Keratinocyte (primary cell): ENCODE measurements at regions not wholly inside any gene's neighbourhood (a gene's known extent, or its start where the extent isn't known, plus 50 kb on each side); places are given as distances from the start of the nearest gene placed in this dataset.

Experiments
- CTCF ChIP-seq, 3 experiments: IDR thresholded peaks in 1 of 3; conservative IDR thresholded peaks in 1 of 3; optimal IDR thresholded peaks in 1 of 3; 2 replicates in 2 of 3; 3 replicates in 1 of 3; pipeline versions ENCODE3 to v1.5.1; 2011; ENCODE audit warnings: low read length in 3 of 3, mild to moderate bottlenecking in 3 of 3, moderate library complexity in 2 of 3, control low read depth in 1 of 3, inconsistent platforms in 1 of 3; ENCODE audit not compliant: insufficient read depth in 2 of 3; ENCODE audit errors: extremely low read depth in 1 of 3
- EZH2 ChIP-seq: IDR thresholded peaks from one replicate; pipeline ENCODE4 v1.6.1; 2012; ENCODE audit warnings: inconsistent platforms, mild to moderate bottlenecking, low read length, moderate library complexity

DNA sequence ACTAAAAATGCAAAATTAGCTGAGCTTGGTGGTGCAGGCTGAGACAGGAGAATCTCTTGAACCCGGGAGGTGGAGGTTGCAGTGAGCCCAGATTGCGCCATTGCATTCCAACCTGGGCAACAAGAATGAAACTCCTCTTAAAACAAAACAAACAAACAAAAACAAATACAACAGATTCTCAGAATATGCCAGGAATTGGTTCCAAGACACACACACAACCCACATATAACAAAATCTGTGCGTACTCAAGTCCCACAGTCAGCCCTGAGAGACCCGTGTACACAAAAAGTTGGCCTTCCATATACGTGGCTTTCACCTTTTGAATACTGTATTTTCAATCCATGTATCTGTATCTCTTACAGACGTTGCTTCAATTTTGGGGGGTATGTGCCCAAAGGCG, 98.9 kb upstream of the MARCKS start:
- TF ChIP-seq CTCF (optimal IDR thresholded peaks at IDR 0.05 in 1 of 3, IDR thresholded peaks at IDR 0.05 in 1 of 3, conservative IDR thresholded peaks at IDR 0.05 in 1 of 3; ENCODE audit: extremely low read depth in 1 of 3, insufficient read depth in 2 of 3, low read length in 3 of 3) (no peak), EZH2 (no peak)
